ENCODE measurements at regions not wholly inside any gene's neighbourhood (a gene's known extent, or its start where the extent isn't known, plus 50 kb on each side); places are given as distances from the start of the nearest gene placed in this dataset.
A peak's percentile ranks its signal among the peaks of the same experiment; 100 is the strongest.

GRCh38 chr5:125794922-125795321 lies 628.3 kb upstream of the GRAMD2B start:
- TF ChIP-seq CTCF (conservative IDR thresholded peaks at IDR 0.05; ENCODE audit: low read length): no peak
- H3K4me3 ChIP-seq (ENCODE audit: low read length): no peak overlapping the region
- no peak for DNase-seq (ENCODE audit: low read depth)

GRCh38 chr5:125798307-125798706 lies 624.9 kb upstream of the GRAMD2B start:
- DNase-seq (ENCODE audit: low read depth): peak; percentile 7
- TF ChIP-seq CTCF (conservative IDR thresholded peaks at IDR 0.05; ENCODE audit: low read length): no peak
- no peak overlapping the region for H3K4me3 ChIP-seq (ENCODE audit: low read length)

GRCh38 chr5:125812651-125813050 lies 610.6 kb upstream of the GRAMD2B start:
- no peak for TF ChIP-seq CTCF (conservative IDR thresholded peaks at IDR 0.05; ENCODE audit: low read length)
- H3K4me3 ChIP-seq (ENCODE audit: low read length): no peak overlapping the region
- no peak for DNase-seq (ENCODE audit: low read depth)

GRCh38 chr5:125813221-125813974 lies 609.8 kb upstream of the GRAMD2B start:
- H3K4me3 ChIP-seq (ENCODE audit: low read length): no peak overlapping the region
- DNase-seq (ENCODE audit: low read depth): no peak
- no peak for TF ChIP-seq CTCF (conservative IDR thresholded peaks at IDR 0.05; ENCODE audit: low read length)

- no peak for TF ChIP-seq CTCF (conservative IDR thresholded peaks at IDR 0.05; ENCODE audit: low read length)
- no peak overlapping the region for H3K4me3 ChIP-seq (ENCODE audit: low read length)
- no peak for DNase-seq (ENCODE audit: low read depth)
Measured at GRCh38 chr5:125814119-125814518, 609.1 kb upstream of the GRAMD2B start.

GRCh38 chr5:125823572-125823971 lies 599.6 kb upstream of the GRAMD2B start:
- no peak overlapping the region for H3K4me3 ChIP-seq (ENCODE audit: low read length)
- no peak for DNase-seq (ENCODE audit: low read depth)
- no peak for TF ChIP-seq CTCF (conservative IDR thresholded peaks at IDR 0.05; ENCODE audit: low read length)

GRCh38 chr5:125826214-125826613 lies 597.0 kb upstream of the GRAMD2B start:
- no peak for TF ChIP-seq CTCF (conservative IDR thresholded peaks at IDR 0.05; ENCODE audit: low read length)
- H3K4me3 ChIP-seq (ENCODE audit: low read length): no peak overlapping the region
- no peak for DNase-seq (ENCODE audit: low read depth)
